Activated CD4-positive, alpha-beta T cell treated with anti-CD3 and anti-CD28 coated beads for 36 hours (primary cell): ENCODE measurements at regions not wholly inside any gene's neighbourhood (a gene's known extent, or its start where the extent isn't known, plus 50 kb on each side); places are given as distances from the start of the nearest gene placed in this dataset.

Source experiments
- ATAC-seq: fragments of 200-7000 bp; cut with Tn5 transposase; one replicate; pipeline ENCODE4 v1.10.0; 2021; ENCODE audit warnings: mild to moderate bottlenecking, moderate library complexity
- CTCF ChIA-PET: fragments of 350-600 bp; sonication (Branson Sonifier 250); formaldehyde crosslinking; loops from one replicate; lab custom pipeline; 2021; ENCODE audit warnings: antibody characterized with exemption; lab: Charles Lee
- POLR2A ChIA-PET: fragments of 350-600 bp; sonication (Branson Sonifier 250); formaldehyde crosslinking; loops from one replicate; lab custom pipeline; 2021; ENCODE audit warnings: antibody characterized with exemption, inconsistent platforms; lab: Charles Lee
- DNase-seq: peaks from one replicate; pipeline ENCODE4 v3.0.0-alpha.2; 2020
- H3K27ac Mint-ChIP-seq: one replicate; pipeline ENCODE4 v1.8.0; 2021; ENCODE audit warnings: mixed read lengths
- H3K27me3 Mint-ChIP-seq: one replicate; pipeline ENCODE4 v1.8.0; 2021; ENCODE audit warnings: mixed read lengths
- H3K36me3 Mint-ChIP-seq: one replicate; pipeline ENCODE4 v1.8.0; 2021; ENCODE audit warnings: low read depth, mixed read lengths
- H3K4me1 Mint-ChIP-seq: one replicate; pipeline ENCODE4 v1.8.0; 2021; ENCODE audit warnings: mixed read lengths
- H3K4me3 Mint-ChIP-seq: one replicate; pipeline ENCODE4 v1.8.0; 2021; ENCODE audit warnings: mild to moderate bottlenecking, moderate library complexity, mixed read lengths
- H3K9me3 Mint-ChIP-seq: one replicate; pipeline ENCODE4 v1.8.0; 2021; ENCODE audit warnings: low read depth, mixed read lengths
- intact Hi-C, 2 experiments: fragments of 100-400 bp; cut with DNase I in 1 of 2; cut with micrococcal nuclease in 1 of 2; formaldehyde crosslinking; loops; one replicate each; pipeline versions ENCODE4 v1.14.2 to v1.15.1; 2022 to 2024; cut with DNase I, micrococcal nuclease

DNA sequence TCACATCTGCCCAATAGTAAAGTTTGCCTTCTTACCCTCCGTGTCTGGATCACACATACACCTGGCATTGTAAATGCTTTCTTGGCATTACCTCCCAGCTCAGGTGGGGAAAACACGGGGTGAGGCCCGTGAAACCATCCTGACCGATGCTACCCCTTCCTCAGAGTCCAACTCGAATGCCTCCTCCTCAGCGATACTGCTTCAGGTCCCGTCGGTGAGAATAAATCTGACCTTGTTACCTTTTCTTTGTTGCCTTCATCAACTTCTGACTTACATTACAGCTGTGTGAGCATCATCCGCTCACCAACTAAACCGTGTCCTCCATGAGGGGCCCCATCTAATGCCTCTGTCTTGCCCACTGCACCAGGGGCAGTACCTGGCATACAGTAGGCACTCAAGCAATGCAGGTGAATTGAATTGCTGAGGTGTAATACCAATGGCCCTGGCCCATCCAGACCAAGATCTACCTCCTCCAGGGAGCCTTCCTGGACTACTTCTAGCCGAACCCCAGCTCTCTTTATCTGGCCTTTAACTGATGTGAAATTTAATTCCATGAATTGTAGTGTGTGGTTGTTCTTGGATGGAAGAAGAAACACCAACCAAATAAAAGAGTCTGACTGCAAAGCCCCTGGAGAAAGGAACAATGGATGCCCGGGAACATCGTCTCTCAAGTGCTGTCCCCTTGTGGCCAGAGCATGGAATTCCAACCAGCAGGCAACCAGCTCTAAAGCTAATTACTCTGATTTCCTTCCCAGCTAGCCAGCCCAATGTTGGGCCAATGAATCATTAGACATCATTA lies 141.5 kb downstream of the ANKRD60 start:
- H3K4me1 Mint-ChIP-seq = no peaks in the 10 kb centered on the region
- CTCF ChIA-PET = interaction anchor here (0.6 to 2.9 kb wide), 22 partner anchors 8 to 491 kb away, joined by 3 to 12 read pairs (median 4); no protein-coding TSS in a partner anchor
- intact Hi-C loops = loop anchor here (1.0 to 10.0 kb wide), 3 partner anchors 433 to 572 kb away; no protein-coding TSS in a partner anchor
- peaks cover 13% of the 10 kb centered on the region for H3K27me3 Mint-ChIP-seq
- ATAC-seq = no peak
- no peak overlapping the region for H3K27ac Mint-ChIP-seq
- no peaks in the 10 kb centered on the region for H3K9me3 Mint-ChIP-seq
- H3K36me3 Mint-ChIP-seq = no peaks in the 10 kb centered on the region
- peak; percentile 47 for DNase-seq
- H3K4me3 Mint-ChIP-seq = no peak overlapping the region
- POLR2A ChIA-PET = no interaction called here

DNA sequence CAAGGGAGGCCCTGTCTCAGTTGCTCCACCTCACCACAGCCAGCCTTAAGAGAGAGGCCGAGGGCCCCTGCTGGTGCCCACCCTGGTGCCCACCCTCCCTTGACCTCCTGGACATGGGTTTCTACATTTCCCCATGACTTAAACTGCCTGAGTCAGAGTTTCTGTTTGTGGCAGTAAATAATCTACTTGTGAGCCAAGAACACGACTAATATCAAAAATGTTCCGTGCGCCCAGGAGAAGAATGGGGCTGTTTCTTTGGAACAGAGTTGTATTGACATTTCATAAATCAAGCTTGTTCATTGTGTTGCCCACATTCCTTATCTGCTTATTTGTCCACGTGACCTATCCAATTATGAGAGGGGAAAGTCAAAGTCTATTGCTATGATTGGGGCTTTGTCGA lies 143.5 kb downstream of the ANKRD60 start:
- Mint-ChIP-seq H3K36me3 (no peaks in the 10 kb centered on the region), H3K4me1 (no peaks in the 10 kb centered on the region), H3K9me3 (no peaks in the 10 kb centered on the region), H3K27ac (no peak overlapping the region), H3K4me3 (no peak overlapping the region), H3K27me3 (peaks cover 5% of the 10 kb centered on the region)
- intact Hi-C loops = loop anchor here in 1 of 2 experiments (10.0 kb wide), 1 partner anchor 570 kb away; no protein-coding TSS in a partner anchor
- DNase-seq (no peak), ATAC-seq (no peak)
- ChIA-PET CTCF (interaction anchor here (1.0 to 2.9 kb wide), 2 partner anchors 462 to 602 kb away, joined by 3 to 12 read pairs; no protein-coding TSS in a partner anchor), POLR2A (no interaction called here)

DNA sequence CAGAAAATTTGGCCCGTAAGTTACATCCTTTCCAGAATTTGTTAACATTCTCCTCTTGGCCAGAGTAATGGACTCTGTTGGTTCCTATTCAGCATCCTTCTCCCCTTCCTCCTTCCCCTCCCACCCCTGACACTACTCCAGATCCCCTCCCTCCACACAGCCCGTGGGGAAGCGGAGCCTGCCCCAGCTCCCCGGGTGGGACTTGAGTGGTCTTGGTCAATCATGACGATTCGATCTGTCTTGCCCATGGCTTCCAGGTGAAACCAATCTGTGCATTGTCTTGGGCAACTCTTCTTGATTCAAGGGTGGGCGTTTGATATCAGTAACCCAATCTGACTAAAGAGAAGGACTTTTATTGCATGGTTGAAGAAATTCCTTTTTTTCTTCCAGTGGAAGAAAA lies 143.9 kb downstream of the ANKRD60 start:
- no peaks in the 10 kb centered on the region for H3K36me3 Mint-ChIP-seq
- intact Hi-C loops = loop anchor here in 1 of 2 experiments (10.0 kb wide), 1 partner anchor 570 kb away; no protein-coding TSS in a partner anchor
- H3K27me3 Mint-ChIP-seq = peaks cover 5% of the 10 kb centered on the region
- DNase-seq = no peak
- no peaks in the 10 kb centered on the region for H3K9me3 Mint-ChIP-seq
- H3K27ac Mint-ChIP-seq = no peak overlapping the region
- ChIA-PET POLR2A (no interaction called here), CTCF (no interaction called here)
- H3K4me1 Mint-ChIP-seq = no peaks in the 10 kb centered on the region
- no peak for ATAC-seq
- H3K4me3 Mint-ChIP-seq = no peak overlapping the region

DNA sequence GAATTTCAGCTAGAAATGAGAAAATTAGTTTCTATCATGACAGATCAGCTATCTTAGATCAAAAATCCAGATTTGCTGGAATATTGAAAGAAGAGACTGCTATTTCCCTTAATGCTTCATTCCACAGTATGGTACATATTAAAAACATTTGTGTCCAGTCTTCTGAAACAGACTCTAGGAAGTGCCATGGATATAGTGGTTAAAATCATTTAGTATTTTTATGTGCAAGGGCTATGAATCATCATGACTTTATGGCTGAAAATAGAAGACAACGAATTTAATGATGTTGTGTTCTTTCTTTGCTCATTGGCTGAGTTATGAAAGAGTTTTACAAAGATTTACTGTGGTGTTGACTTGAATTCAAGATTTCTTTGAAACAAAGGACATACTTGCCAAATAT lies 146.6 kb downstream of the ANKRD60 start:
- no peak for ATAC-seq
- H3K36me3 Mint-ChIP-seq = no peaks in the 10 kb centered on the region
- no peak for DNase-seq
- no peak overlapping the region for H3K27ac Mint-ChIP-seq
- H3K4me3 Mint-ChIP-seq = no peak overlapping the region
- ChIA-PET CTCF (no interaction called here), POLR2A (no interaction called here)
- H3K4me1 Mint-ChIP-seq = no peaks in the 10 kb centered on the region
- H3K27me3 Mint-ChIP-seq = peaks cover 9% of the 10 kb centered on the region
- H3K9me3 Mint-ChIP-seq = no peaks in the 10 kb centered on the region
- intact Hi-C loops = loop anchor here in 1 of 2 experiments (10.0 kb wide), 1 partner anchor 567 kb away; no protein-coding TSS in a partner anchor

DNA sequence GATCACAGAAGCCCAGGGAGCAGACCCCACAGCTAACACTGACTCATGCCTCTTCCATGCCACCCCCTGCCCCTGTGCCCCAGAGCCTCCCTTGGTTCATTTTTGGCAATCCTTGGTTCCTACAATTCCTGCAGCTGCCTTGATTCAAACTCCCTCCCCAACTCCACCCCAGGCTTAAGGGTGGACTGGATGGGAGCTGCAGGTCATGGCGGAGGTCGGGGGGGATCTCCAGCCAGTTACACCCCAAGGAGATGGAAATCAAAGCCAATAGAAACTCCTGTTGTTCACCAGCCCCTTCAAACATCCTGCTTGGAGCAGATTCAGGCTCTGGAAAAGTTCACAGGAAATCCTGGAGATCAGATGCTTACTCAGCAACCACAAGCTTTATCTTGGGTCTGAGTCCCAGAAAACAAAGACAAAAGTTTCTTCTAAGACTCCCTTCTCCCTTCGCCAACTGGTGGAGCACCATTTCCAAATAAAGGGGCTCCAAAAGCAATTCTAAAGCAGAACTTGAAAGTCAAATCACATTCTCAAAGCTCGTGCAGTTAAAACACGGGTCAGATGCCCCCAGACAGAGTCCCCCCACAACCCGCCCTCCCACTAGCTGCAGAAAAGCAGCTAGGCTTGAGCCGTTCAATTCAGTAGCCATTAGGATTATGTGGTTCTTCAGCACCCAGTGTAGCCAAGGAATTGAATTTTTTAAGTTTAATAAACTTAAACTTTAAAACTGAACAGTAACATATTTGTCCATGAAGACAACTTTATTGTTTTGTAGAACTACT lies 149.5 kb downstream of the ANKRD60 start:
- no peak overlapping the region for H3K4me3 Mint-ChIP-seq
- H3K4me1 Mint-ChIP-seq = peaks cover 3% of the 10 kb centered on the region
- ChIA-PET CTCF (interaction anchor here (0.8 to 1.0 kb wide), 2 partner anchors 40 to 43 kb away, joined by 3 read pairs; no protein-coding TSS in a partner anchor), POLR2A (no interaction called here)
- H3K27ac Mint-ChIP-seq = no peak overlapping the region
- H3K36me3 Mint-ChIP-seq = no peaks in the 10 kb centered on the region
- H3K27me3 Mint-ChIP-seq = peaks cover 12% of the 10 kb centered on the region
- DNase-seq = no peak
- H3K9me3 Mint-ChIP-seq = no peaks in the 10 kb centered on the region
- intact Hi-C loops = no loop called here
- no peak for ATAC-seq

DNA sequence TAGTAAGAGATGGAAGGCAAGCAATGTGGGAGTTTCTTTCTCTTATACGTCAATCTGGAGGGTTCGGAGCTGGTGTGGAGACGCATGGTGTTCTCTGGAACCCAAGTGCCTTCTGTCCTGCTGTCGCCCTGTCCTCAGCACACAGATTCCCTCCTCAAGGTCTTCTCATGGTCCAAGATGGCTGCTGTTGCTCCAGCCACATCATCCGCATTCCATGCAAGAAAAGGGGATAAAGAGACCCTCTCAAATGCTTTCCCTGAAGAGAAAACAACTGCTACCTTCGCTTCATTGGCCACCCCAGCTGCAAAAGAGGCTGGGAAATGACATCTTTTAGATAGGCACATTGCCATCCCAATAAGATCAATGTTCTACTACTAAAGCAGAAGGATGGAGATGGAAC lies 151.2 kb downstream of the ANKRD60 start:
- no peaks in the 10 kb centered on the region for H3K36me3 Mint-ChIP-seq
- H3K27ac Mint-ChIP-seq = no peak overlapping the region
- ChIA-PET POLR2A (no interaction called here), CTCF (interaction anchor here (0.6 kb wide), 1 partner anchor 455 kb away, joined by 4 read pairs; no protein-coding TSS in a partner anchor)
- H3K4me3 Mint-ChIP-seq = no peak overlapping the region
- intact Hi-C loops = no loop called here
- peaks cover 3% of the 10 kb centered on the region for H3K4me1 Mint-ChIP-seq
- peaks cover 11% of the 10 kb centered on the region for H3K27me3 Mint-ChIP-seq
- DNase-seq = no peak
- H3K9me3 Mint-ChIP-seq = no peaks in the 10 kb centered on the region
- ATAC-seq = no peak

DNA sequence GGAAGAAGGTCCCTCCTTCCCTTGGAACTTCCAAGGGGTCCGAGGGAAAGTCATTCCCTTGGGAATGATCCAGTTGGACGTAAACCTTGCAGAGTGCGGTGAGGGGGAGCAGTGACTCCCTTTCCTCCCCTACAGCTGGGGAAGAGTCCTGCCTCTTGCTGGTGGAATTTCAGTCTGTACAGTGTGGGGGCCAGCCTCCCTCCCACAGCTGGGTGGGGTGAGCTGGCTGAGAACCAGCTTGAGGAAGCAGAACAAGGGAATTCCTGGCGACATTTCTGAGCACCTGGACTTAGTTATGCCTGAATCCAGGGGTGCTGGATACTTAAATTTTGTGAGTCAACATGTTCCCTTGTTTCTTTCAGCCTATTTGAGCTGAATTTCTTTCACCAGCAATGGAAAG lies 152.0 kb downstream of the ANKRD60 start:
- CTCF ChIA-PET = interaction anchor here (0.6 kb wide), 1 partner anchor 454 kb away, joined by 4 read pairs; no protein-coding TSS in a partner anchor

DNA sequence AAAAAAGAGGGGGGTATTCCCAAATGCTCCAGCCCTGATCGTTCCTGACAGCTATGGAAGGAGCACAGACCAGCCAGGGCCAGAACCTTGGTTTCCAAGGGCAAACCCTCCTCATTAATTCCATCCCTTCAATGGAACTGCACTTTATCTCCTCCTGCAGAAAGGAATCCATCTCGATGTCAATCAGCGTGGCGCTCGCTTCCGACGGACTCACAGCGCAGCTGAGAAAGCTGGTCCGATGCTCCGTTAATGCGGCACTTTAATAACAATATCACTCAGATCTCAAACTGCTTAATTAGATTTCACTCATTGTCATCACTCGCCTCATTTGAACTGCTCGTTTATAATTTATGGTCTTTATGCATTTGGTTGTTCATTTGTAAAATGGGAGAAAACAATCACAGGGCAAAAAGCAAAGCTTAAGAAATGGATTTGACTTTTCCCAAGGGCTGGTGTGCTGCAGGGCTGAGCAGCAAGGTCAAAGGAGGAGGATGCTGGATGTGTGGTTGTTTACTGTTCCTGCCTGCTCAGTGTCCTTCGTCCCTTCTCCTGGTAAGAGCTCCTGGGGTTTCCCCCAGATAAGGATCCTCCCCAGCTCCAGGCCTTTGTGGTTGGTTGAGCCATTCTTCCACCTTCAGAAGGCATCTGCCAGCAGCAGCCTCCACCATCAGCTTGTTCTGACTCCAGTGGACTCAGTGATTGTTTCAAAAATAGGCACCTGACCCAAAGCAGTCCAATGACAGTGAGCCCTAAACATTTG lies 152.7 kb downstream of the ANKRD60 start:
- Mint-ChIP-seq H3K4me1 (peaks cover 3% of the 10 kb centered on the region), H3K27me3 (peaks cover 14% of the 10 kb centered on the region), H3K4me3 (no peak overlapping the region), H3K9me3 (no peaks in the 10 kb centered on the region), H3K36me3 (no peaks in the 10 kb centered on the region), H3K27ac (no peak overlapping the region)
- ChIA-PET POLR2A (no interaction called here), CTCF (interaction anchor here (1.2 kb wide), 2 partner anchors 11 to 12 kb away, joined by 4 read pairs; no protein-coding TSS in a partner anchor)
- no peak for DNase-seq
- ATAC-seq = no peak
- intact Hi-C loops = no loop called here

More for the DNA sequence above, 152.0 kb downstream of the ANKRD60 start:
- H3K4me3 Mint-ChIP-seq = no peak overlapping the region
- no peaks in the 10 kb centered on the region for H3K9me3 Mint-ChIP-seq
- intact Hi-C loops = no loop called here
- H3K4me1 Mint-ChIP-seq = peaks cover 3% of the 10 kb centered on the region
- POLR2A ChIA-PET = interaction anchor here (0.5 kb wide), 1 partner anchor 447 kb away, joined by 3 read pairs; no protein-coding TSS in a partner anchor
- no peak for DNase-seq
- peaks cover 11% of the 10 kb centered on the region for H3K27me3 Mint-ChIP-seq
- no peak for ATAC-seq
- no peaks in the 10 kb centered on the region for H3K36me3 Mint-ChIP-seq
- no peak overlapping the region for H3K27ac Mint-ChIP-seq

DNA sequence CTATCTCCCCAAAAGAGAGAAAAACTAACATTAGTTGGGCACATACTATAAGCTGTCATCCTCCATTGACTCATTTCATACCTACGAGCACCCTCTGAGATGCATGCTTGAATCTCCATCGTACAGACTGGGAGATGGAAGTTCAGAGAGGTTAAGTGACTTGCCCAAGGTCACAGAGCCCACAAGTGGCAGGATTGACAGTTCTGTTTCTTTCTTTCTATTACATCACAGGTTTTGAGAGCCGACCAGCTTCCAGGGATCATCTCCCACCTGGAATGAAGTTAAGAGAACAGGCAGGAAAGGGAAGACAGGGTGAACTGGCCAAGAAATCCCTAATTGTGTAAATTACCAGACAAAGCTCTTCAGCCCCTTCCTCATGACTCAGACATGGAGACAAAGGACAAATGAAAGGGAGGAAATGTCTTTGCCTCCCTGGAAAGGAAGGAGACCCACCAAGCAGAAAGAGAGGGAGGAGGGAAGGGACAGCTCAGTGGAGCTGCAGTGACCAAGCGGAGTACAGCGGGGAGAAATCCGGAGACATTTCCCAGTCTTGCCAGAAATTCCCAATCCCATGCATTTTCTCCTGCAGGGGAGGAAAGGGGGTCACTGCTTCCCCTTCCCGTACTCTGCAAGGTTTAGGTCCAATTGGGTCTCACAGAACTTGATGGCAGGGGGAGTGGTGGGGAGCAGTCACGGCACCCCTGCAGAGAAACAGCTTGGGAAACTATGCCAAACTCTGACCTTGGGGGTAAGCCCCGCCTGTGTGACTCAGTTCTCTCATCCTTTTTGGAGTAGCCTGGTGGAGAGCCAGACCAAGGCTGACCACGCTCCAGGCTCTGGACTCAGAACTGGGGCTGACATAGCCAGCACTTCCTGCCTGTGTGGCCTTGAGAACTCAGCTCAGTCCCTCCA lies 154.3 kb downstream of the ANKRD60 start:
- Mint-ChIP-seq H3K36me3 (no peaks in the 10 kb centered on the region), H3K9me3 (no peaks in the 10 kb centered on the region), H3K27me3 (peaks cover 14% of the 10 kb centered on the region), H3K4me3 (no peak overlapping the region), H3K27ac (no peak overlapping the region), H3K4me1 (peaks cover 3% of the 10 kb centered on the region)
- CTCF ChIA-PET = interaction anchor here (1.2 kb wide), 1 partner anchor 11 kb away, joined by 4 read pairs; no protein-coding TSS in a partner anchor
- ATAC-seq (no peak), DNase-seq (no peak)
- intact Hi-C loops = no loop called here
- POLR2A ChIA-PET = no interaction called here
